Nephron progenitor cell (in vitro differentiated cells): ENCODE measurements at regions not wholly inside any gene's neighbourhood (a gene's known extent, or its start where the extent isn't known, plus 50 kb on each side); places are given as distances from the start of the nearest gene placed in this dataset.

ENCODE experiments used
- DNase-seq: peaks from one replicate; pipeline ENCODE4 v3.0.0; 2021
- H3K27ac Mint-ChIP-seq: 2 replicates; pipeline ENCODE4 v1.8.0; 2021; ENCODE audit warnings: mild to moderate bottlenecking, moderate library complexity, mixed read lengths
- H3K27me3 Mint-ChIP-seq: 2 replicates; pipeline ENCODE4 v1.8.0; 2021; ENCODE audit warnings: mild to moderate bottlenecking, low read depth, mixed read lengths; ENCODE audit not compliant: poor library complexity
- H3K36me3 Mint-ChIP-seq: 2 replicates; pipeline ENCODE4 v1.8.0; 2021; ENCODE audit warnings: low read depth, mixed read lengths
- H3K4me1 Mint-ChIP-seq: 2 replicates; pipeline ENCODE4 v1.8.0; 2021; ENCODE audit warnings: mixed read lengths
- H3K4me3 Mint-ChIP-seq: 2 replicates; pipeline ENCODE4 v1.8.0; 2021; ENCODE audit warnings: mild to moderate bottlenecking, moderate library complexity, mixed read lengths
- H3K9me3 Mint-ChIP-seq: 2 replicates; pipeline ENCODE4 v1.8.0; 2021; ENCODE audit warnings: mild to moderate bottlenecking, moderate library complexity, mixed read lengths
- CTCF ChIP-seq: fragments of 200-600 bp; sonication (generic); IDR thresholded peaks from 2 replicates; pipeline ENCODE4 v1.5.0; 2021; ENCODE audit warnings: antibody characterized with exemption

DNA sequence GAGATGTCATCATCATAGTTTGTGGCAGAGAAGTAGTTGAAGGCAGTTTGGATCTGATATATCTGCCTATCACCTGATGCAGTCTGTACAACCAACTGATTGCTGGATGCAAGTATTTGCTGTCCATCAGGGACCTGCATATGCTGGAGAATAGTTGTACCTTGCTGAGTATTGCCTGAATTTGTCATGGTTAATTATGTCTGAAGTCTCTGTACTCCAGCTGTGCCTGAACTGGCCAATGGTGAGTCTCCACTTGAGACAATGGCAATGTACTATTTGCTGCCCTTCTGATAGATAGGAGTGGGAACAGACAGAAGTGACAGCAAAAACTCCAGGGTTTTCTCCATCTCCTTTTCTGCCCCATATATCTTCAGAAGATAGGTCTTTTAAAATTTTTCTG, 531.5 kb downstream of the EPHA7 start:
- Mint-ChIP-seq H3K9me3 (peaks cover 24% of the 10 kb centered on the region), H3K27me3 (no peaks in the 10 kb centered on the region)

GRCh38 chr6:92879526-92879925, 539.8 kb downstream of the EPHA7 start:
- H3K4me3 Mint-ChIP-seq = no peak overlapping the region
- H3K27ac Mint-ChIP-seq = no peak overlapping the region
- peaks cover 32% of the 10 kb centered on the region for H3K9me3 Mint-ChIP-seq
- DNase-seq = no peak
- H3K36me3 Mint-ChIP-seq = peaks cover 5% of the 10 kb centered on the region
- no peak for TF ChIP-seq CTCF
- peaks cover 3% of the 10 kb centered on the region for H3K27me3 Mint-ChIP-seq
- no peaks in the 10 kb centered on the region for H3K4me1 Mint-ChIP-seq

More for the DNA sequence above, 531.5 kb downstream of the EPHA7 start:
- no peak overlapping the region for H3K27ac Mint-ChIP-seq
- no peak overlapping the region for H3K4me3 Mint-ChIP-seq
- no peak for TF ChIP-seq CTCF
- no peaks in the 10 kb centered on the region for H3K4me1 Mint-ChIP-seq
- DNase-seq = no peak
- no peaks in the 10 kb centered on the region for H3K36me3 Mint-ChIP-seq

DNA sequence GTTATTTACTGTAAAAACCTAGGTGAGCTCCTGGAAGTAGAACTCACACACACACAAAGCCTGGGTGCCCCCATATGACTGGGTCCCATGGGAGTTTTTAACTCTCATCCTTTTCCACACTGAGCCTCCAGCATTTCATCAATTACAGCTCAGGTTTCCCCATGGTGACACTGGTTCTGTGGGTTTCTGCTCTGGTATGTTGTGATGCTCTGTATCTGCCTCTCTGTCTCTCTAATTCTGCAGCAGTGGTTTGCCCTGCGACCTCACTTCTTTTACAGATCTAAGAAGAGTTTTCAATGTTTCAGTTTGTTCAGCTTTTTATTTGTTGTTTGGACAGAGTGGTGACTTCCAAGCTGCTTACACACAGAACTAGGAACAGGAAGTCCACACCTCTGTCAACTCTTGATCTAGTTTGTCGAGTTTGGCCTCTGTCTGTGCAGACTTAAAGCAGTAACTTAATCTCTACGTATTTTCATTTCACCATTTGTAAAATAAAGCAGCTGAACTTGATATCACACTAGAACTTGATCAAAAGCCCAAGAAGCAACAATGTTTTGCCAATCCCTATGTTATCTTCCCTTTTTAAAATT, 554.3 kb downstream of the EPHA7 start:
- TF ChIP-seq CTCF = no peak
- peaks cover 12% of the 10 kb centered on the region for H3K9me3 Mint-ChIP-seq

DNA sequence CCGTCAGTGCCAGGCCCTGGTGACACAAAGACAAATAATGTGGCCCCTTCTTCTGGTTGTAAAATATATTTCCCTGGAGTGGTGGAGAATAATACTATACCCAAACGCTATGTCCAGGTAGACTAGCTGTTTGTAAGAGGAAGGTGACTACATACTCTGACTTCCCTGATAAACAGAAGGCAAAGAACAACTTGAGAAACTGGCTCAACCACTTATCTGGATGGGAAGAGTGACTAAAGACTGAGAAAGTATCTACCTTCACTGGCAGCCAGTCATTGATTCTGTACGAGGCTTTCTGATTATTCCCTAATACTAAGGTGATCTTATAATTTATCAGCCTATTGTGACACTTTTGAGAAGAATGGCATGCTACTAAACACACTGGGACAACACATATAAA, 569.7 kb downstream of the EPHA7 start:
- H3K27me3 Mint-ChIP-seq = no peaks in the 10 kb centered on the region
- no peak for DNase-seq
- H3K27ac Mint-ChIP-seq = no peak overlapping the region
- no peak overlapping the region for H3K4me3 Mint-ChIP-seq
- H3K9me3 Mint-ChIP-seq = no peaks in the 10 kb centered on the region
- no peaks in the 10 kb centered on the region for H3K4me1 Mint-ChIP-seq
- no peaks in the 10 kb centered on the region for H3K36me3 Mint-ChIP-seq
- no peak for TF ChIP-seq CTCF

More for the DNA sequence above, 554.3 kb downstream of the EPHA7 start:
- Mint-ChIP-seq H3K27me3 (no peaks in the 10 kb centered on the region), H3K4me1 (peaks cover 6% of the 10 kb centered on the region), H3K4me3 (no peak overlapping the region), H3K27ac (peak overlapping the region; percentile 0), H3K36me3 (no peaks in the 10 kb centered on the region)
- no peak for DNase-seq

DNA sequence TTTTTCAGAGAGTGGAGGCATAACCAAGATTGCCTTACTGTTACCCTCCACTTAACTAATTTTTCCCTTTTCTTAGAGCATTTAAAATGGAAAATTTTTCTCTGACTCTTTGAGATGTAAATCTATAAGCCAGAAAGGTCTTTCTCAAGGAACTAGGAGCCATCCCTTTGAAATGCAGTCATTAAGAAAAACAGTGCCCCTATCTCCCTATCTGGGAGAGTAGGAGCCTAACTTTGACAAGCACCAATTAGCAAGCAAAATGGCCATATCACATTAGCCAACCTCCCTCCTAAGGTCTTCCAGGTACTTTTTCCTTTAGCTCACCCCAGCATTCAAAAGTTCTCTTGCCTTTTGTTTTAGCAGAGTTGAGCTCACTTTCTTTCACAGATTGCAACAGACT, 570.5 kb downstream of the EPHA7 start:
- H3K36me3 Mint-ChIP-seq = no peaks in the 10 kb centered on the region
- no peak for TF ChIP-seq CTCF
- no peak for DNase-seq
- no peaks in the 10 kb centered on the region for H3K4me1 Mint-ChIP-seq
- H3K27ac Mint-ChIP-seq = no peak overlapping the region
- no peaks in the 10 kb centered on the region for H3K9me3 Mint-ChIP-seq
- no peak overlapping the region for H3K4me3 Mint-ChIP-seq
- no peaks in the 10 kb centered on the region for H3K27me3 Mint-ChIP-seq

GRCh38 chr6:92848459-92848858, 570.9 kb downstream of the EPHA7 start:
- no peak overlapping the region for H3K4me3 Mint-ChIP-seq
- H3K27ac Mint-ChIP-seq = no peak overlapping the region
- no peaks in the 10 kb centered on the region for H3K4me1 Mint-ChIP-seq
- no peaks in the 10 kb centered on the region for H3K36me3 Mint-ChIP-seq
- H3K9me3 Mint-ChIP-seq = no peaks in the 10 kb centered on the region
- no peak for TF ChIP-seq CTCF
- no peak for DNase-seq
- no peaks in the 10 kb centered on the region for H3K27me3 Mint-ChIP-seq
